ENCODE measurements at regions not wholly inside any gene's neighbourhood (a gene's known extent, or its start where the extent isn't known, plus 50 kb on each side); places are given as distances from the start of the nearest gene placed in this dataset.

DNA sequence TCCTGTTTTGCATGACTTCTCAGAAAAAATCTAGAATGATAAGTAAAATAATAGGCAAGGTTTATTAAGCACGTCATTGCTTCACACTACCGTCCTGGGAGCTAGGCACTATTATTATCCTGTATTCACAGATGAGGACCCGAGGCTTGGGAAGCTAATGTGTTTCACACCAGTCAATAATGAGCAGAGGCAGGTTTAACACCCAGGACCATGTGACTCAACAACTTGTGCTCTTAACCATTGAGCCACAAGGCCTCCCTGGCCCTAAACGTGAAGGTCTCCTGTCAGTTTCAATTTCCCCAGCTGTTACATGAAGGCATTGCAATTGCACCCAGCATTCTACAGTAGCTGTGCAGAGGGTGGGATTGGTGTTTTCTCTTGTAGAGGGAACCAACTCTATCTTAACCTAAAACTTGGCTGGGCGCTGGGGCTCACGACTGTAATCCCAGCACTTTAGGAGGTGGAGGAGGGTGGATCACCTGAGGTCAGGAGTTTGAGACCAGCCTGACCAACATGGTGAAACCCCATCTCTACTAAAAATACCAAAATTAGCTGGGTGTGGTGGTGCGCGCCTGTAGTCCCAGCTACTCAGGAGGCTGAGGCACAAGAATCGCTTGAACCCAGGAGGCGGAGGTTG lies 191.2 kb downstream of the BCAS1 start:
- Histone ChIP-seq H3K4me1 (no peaks in the 10 kb centered on the region), H3K36me3 (no peaks in the 10 kb centered on the region), H3K9me3 (no peaks in the 10 kb centered on the region), H3K4me3 (no peak overlapping the region), H3K27ac (no peak overlapping the region), H3K27me3 (no peaks in the 10 kb centered on the region)
- intact Hi-C loops (cut with DNase I; ENCODE audit: low total_unique reads), result no loop called here
- no peak for TF ChIP-seq POLR2AphosphoS5 (IDR thresholded peaks at IDR 0.05)
- no peak for TF ChIP-seq POLR2A (IDR thresholded peaks at IDR 0.05)
- TF ChIP-seq, protein P1, sequence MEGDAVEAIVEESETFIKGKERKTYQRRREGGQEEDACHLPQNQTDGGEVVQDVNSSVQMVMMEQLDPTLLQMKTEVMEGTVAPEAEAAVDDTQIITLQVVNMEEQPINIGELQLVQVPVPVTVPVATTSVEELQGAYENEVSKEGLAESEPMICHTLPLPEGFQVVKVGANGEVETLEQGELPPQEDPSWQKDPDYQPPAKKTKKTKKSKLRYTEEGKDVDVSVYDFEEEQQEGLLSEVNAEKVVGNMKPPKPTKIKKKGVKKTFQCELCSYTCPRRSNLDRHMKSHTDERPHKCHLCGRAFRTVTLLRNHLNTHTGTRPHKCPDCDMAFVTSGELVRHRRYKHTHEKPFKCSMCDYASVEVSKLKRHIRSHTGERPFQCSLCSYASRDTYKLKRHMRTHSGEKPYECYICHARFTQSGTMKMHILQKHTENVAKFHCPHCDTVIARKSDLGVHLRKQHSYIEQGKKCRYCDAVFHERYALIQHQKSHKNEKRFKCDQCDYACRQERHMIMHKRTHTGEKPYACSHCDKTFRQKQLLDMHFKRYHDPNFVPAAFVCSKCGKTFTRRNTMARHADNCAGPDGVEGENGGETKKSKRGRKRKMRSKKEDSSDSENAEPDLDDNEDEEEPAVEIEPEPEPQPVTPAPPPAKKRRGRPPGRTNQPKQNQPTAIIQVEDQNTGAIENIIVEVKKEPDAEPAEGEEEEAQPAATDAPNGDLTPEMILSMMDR (IDR thresholded peaks at IDR 0.05), result no peak
- DNase-seq (ENCODE audit: low spot score in 2 of 2), result no peak

DNA sequence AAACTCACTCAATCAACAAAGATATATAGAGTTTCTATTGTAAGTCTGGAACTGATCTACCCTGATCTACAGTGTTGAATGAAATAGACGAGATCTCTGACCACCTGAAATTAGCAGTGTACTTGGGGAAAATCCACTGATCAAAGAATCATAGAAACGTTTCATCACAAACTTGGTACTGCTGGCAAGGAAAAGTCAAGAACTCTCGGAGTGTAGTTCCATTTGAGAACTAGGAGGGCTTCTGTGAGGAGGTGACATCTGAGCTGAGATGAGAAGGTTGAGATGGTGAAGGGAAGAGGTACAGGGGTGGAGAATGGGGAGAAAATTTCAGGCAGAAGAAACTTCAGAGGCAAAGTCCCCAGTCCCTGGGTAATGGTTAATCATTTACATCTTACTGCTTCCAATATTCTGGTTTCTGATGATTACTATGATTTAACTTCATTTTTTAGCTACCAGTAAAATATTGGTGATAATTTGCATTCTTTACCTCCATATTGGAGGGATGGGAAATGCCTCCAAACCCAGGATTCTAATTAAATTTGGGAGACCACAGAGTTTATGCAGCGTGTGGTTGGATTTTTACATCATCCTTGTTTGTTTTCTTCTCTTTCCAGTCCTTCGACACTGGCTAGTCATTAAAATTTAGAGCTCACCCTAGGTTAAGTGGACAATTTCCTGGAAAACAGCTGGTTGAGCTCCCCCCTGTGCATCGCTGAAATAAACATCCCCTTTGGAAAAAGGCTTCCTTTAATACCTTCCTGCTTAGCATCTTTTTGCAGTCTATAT lies 191.9 kb downstream of the BCAS1 start:
- intact Hi-C loops (cut with DNase I; ENCODE audit: low total_unique reads), result no loop called here

DNA sequence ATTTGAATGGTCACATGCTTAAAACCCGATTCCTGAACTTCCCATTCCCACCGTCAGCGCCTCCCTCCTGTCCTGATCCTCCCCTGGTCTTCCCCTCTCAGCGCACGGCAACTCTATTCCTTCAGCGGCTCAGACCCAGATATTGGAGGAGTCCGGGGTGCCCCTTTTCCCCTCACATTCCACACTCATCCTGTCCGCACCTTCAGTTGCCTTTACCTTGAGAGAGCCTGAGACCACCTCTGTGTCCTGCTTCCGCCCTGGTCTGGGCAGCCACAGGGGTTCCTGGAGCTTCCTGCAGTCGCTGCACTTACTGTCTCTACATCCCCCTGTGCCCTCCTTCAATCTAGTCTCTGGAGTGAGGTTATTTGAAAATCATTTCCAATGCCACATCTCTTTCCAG lies 193.4 kb downstream of the BCAS1 start:
- DNase-seq (ENCODE audit: low spot score in 2 of 2), result no peak
- Histone ChIP-seq H3K9me3 (no peaks in the 10 kb centered on the region), H3K4me1 (no peaks in the 10 kb centered on the region), H3K27me3 (no peaks in the 10 kb centered on the region), H3K36me3 (no peaks in the 10 kb centered on the region), H3K27ac (no peak overlapping the region), H3K4me3 (no peak overlapping the region)
- intact Hi-C loops (cut with DNase I; ENCODE audit: low total_unique reads), result no loop called here
- TF ChIP-seq, protein P1 (IDR thresholded peaks at IDR 0.05), result no peak

More for the DNA sequence above, 191.9 kb downstream of the BCAS1 start:
- no peak overlapping the region for H3K4me3 ChIP-seq
- DNase-seq (ENCODE audit: low spot score in 2 of 2), result no peak
- no peaks in the 10 kb centered on the region for H3K27me3 ChIP-seq
- no peak overlapping the region for H3K27ac ChIP-seq
- H3K4me1 ChIP-seq, result no peaks in the 10 kb centered on the region
- TF ChIP-seq POLR2A (IDR thresholded peaks at IDR 0.05) (no peak), POLR2AphosphoS5 (IDR thresholded peaks at IDR 0.05) (no peak)
- TF ChIP-seq, protein P1 (IDR thresholded peaks at IDR 0.05), result no peak
- H3K9me3 ChIP-seq, result no peaks in the 10 kb centered on the region
- no peaks in the 10 kb centered on the region for H3K36me3 ChIP-seq

DNA sequence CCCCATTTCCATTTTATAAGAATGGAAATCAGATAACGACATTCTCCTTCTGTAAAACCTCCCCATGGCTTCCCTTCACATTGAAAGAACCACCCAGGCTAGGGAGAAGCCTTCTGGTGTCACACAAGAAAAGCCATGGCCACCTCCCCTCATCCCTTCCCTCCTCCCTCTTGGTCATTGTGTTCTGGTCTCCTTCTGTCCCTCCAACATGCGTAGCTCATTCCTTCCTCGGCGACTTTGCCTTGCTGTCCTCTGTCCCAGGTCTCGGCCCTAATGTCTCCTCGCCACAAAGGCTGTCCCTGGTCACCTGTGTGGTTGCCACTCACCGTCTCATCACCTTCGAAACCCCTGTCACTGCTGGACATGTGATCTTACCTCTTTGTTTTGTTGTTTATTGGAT lies 193.9 kb downstream of the BCAS1 start:
- Histone ChIP-seq H3K4me3 (no peak overlapping the region), H3K27me3 (no peaks in the 10 kb centered on the region), H3K9me3 (no peaks in the 10 kb centered on the region), H3K36me3 (no peaks in the 10 kb centered on the region), H3K4me1 (no peaks in the 10 kb centered on the region), H3K27ac (no peak overlapping the region)
- TF ChIP-seq POLR2A (IDR thresholded peaks at IDR 0.05) (no peak), POLR2AphosphoS5 (IDR thresholded peaks at IDR 0.05) (no peak)
- no peak for DNase-seq (ENCODE audit: low spot score in 2 of 2)
- intact Hi-C loops (cut with DNase I; ENCODE audit: low total_unique reads), result no loop called here

DNA sequence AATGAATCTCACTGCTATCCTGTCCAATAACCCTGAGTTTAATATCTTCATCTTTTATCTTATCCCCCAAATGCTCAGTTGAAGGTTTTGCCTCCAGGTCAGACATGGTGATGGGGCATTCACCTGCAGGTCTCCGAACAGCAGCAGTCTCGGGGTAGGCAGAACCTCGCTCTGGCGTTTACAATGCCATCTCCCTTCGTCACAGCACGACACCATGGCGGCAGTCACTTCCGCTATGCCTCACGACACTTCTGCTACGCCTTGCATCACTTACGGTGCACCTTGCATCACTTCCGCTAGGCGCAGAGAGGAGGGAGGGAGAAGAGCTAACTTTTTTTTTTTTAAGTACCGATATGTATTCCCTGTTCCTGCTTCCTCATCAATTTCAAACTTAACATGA lies 194.9 kb downstream of the BCAS1 start:
- Histone ChIP-seq H3K4me1 (no peaks in the 10 kb centered on the region), H3K4me3 (no peak overlapping the region), H3K9me3 (no peaks in the 10 kb centered on the region), H3K36me3 (no peaks in the 10 kb centered on the region), H3K27ac (no peak overlapping the region), H3K27me3 (no peaks in the 10 kb centered on the region)
- intact Hi-C loops (cut with DNase I; ENCODE audit: low total_unique reads), result no loop called here
- no peak for DNase-seq (ENCODE audit: low spot score in 2 of 2)
- TF ChIP-seq, protein P1 (IDR thresholded peaks at IDR 0.05), result no peak
- TF ChIP-seq POLR2A (IDR thresholded peaks at IDR 0.05), result no peak
- no peak for TF ChIP-seq POLR2AphosphoS5 (IDR thresholded peaks at IDR 0.05)

Data from breast epithelium (tissue), 4 donors.